HL-60 (cell line): ENCODE measurements at regions not wholly inside any gene's neighbourhood (a gene's known extent, or its start where the extent isn't known, plus 50 kb on each side); places are given as distances from the start of the nearest gene placed in this dataset.

ENCODE experiments used
- DNase-seq, 2 experiments: peaks; one replicate each; pipeline ENCODE4 v3.0.0-alpha.2; 2010 to 2020; ENCODE audit warnings: low read depth in 1 of 2, low spot score in 1 of 2
- H3K27ac ChIP-seq: fragments of 250-450 bp; sonication (Bioruptor Pico); replicated peaks from 2 replicates; pipeline ENCODE4 v1.5.1; 2020; ENCODE audit warnings: mild to moderate bottlenecking, moderate library complexity
- H3K27me3 ChIP-seq: fragments of 250-450 bp; sonication (Bioruptor Pico); 2 replicates; pipeline ENCODE4 v1.5.1; 2021; ENCODE audit warnings: mild to moderate bottlenecking, moderate library complexity; ENCODE audit not compliant: insufficient read depth, poor library complexity, severe bottlenecking
- H3K4me3 ChIP-seq: replicated peaks from 2 replicates; pipeline ENCODE4 v1.5.1; 2011; ENCODE audit warnings: mild to moderate bottlenecking, control low read depth, low read length; ENCODE audit not compliant: insufficient read depth
- GABPA ChIP-seq: IDR thresholded peaks from 2 replicates; pipeline ENCODE4 v1.6.1; 2012; ENCODE audit warnings: low read depth
- POLR2AphosphoS5 ChIP-seq: IDR thresholded peaks from 2 replicates; pipeline ENCODE4 v1.6.1; 2012; ENCODE audit warnings: low read depth
- SPI1 ChIP-seq: IDR thresholded peaks from 2 replicates; pipeline ENCODE4 v1.6.1; 2012; ENCODE audit warnings: low read depth, mild to moderate bottlenecking, borderline replicate concordance
- TF ChIP-seq, protein P1 (sequence below): IDR thresholded peaks from 2 replicates; pipeline ENCODE4 v1.6.1; 2012; ENCODE audit warnings: low read depth; ENCODE audit not compliant: insufficient replicate concordance
- TF ChIP-seq, protein P2 (sequence below): IDR thresholded peaks from one replicate; pipeline ENCODE4 v1.5.1; 2011; ENCODE audit warnings: low read length, control low read depth, inconsistent platforms; ENCODE audit not compliant: insufficient read depth

DNA sequence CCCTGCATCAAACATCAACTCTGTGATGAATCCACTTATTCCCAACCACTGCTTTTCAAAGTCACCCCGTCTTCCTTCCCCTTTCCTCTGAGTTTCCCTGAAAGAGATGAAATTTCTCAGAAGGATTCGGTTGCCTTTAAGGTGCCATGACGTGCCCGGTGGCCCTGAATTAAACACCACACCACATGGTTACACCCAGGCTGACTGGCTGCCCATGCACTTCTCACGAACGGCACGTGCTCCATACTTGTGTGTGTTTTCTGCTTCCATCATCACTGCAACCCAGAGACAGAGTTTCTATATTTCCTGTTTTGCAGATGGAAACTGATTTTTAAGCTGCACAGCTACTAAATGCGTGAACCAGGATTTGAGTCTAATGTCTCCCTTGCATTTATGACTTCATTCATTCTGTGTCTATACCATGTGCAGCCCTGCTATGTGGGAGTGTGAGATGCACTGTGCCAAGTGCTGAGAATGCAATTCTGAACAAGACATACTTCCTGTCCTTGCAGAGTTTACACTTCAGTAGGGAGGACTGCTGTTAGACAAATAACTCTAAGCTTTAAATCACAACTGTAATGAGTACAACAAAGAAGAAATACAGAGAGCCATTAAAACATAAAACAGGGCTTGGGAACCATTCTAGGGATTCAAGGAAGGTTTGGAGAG lies 162.9 kb downstream of the NXNL2 start:
- no peak for DNase-seq
- Histone ChIP-seq H3K27me3 (no peaks in the 10 kb centered on the region), H3K4me3 (no peak overlapping the region), H3K27ac (no peak overlapping the region)
- TF ChIP-seq GABPA (no peak), SPI1 (no peak), POLR2AphosphoS5 (no peak)
- TF ChIP-seq, protein P1, sequence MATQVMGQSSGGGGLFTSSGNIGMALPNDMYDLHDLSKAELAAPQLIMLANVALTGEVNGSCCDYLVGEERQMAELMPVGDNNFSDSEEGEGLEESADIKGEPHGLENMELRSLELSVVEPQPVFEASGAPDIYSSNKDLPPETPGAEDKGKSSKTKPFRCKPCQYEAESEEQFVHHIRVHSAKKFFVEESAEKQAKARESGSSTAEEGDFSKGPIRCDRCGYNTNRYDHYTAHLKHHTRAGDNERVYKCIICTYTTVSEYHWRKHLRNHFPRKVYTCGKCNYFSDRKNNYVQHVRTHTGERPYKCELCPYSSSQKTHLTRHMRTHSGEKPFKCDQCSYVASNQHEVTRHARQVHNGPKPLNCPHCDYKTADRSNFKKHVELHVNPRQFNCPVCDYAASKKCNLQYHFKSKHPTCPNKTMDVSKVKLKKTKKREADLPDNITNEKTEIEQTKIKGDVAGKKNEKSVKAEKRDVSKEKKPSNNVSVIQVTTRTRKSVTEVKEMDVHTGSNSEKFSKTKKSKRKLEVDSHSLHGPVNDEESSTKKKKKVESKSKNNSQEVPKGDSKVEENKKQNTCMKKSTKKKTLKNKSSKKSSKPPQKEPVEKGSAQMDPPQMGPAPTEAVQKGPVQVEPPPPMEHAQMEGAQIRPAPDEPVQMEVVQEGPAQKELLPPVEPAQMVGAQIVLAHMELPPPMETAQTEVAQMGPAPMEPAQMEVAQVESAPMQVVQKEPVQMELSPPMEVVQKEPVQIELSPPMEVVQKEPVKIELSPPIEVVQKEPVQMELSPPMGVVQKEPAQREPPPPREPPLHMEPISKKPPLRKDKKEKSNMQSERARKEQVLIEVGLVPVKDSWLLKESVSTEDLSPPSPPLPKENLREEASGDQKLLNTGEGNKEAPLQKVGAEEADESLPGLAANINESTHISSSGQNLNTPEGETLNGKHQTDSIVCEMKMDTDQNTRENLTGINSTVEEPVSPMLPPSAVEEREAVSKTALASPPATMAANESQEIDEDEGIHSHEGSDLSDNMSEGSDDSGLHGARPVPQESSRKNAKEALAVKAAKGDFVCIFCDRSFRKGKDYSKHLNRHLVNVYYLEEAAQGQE, result no peak
- TF ChIP-seq, protein P2, sequence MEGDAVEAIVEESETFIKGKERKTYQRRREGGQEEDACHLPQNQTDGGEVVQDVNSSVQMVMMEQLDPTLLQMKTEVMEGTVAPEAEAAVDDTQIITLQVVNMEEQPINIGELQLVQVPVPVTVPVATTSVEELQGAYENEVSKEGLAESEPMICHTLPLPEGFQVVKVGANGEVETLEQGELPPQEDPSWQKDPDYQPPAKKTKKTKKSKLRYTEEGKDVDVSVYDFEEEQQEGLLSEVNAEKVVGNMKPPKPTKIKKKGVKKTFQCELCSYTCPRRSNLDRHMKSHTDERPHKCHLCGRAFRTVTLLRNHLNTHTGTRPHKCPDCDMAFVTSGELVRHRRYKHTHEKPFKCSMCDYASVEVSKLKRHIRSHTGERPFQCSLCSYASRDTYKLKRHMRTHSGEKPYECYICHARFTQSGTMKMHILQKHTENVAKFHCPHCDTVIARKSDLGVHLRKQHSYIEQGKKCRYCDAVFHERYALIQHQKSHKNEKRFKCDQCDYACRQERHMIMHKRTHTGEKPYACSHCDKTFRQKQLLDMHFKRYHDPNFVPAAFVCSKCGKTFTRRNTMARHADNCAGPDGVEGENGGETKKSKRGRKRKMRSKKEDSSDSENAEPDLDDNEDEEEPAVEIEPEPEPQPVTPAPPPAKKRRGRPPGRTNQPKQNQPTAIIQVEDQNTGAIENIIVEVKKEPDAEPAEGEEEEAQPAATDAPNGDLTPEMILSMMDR, result no peak

DNA sequence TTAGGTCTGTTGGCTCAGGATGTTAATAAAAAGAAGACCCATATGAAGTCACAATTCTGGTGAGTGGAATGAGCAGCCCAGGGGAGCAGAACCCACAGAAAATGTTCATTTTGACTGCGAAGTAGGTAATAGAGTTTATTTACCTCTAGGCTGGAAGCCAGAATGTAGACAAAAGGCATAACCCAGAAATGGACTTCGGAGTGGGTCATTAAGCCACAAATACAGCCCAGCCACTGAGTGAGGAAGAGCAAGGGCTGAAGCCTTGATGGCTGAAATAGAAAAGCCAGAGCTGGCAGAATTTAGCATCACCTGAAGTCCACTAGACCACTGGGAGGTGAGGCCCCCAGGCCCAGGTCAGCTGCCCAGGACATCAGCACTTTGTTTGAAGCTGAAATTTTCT lies 168.0 kb downstream of the NXNL2 start:
- Histone ChIP-seq H3K27me3 (no peaks in the 10 kb centered on the region), H3K4me3 (no peak overlapping the region), H3K27ac (no peak overlapping the region)
- TF ChIP-seq, protein P1, result no peak
- DNase-seq, result no peak

DNA sequence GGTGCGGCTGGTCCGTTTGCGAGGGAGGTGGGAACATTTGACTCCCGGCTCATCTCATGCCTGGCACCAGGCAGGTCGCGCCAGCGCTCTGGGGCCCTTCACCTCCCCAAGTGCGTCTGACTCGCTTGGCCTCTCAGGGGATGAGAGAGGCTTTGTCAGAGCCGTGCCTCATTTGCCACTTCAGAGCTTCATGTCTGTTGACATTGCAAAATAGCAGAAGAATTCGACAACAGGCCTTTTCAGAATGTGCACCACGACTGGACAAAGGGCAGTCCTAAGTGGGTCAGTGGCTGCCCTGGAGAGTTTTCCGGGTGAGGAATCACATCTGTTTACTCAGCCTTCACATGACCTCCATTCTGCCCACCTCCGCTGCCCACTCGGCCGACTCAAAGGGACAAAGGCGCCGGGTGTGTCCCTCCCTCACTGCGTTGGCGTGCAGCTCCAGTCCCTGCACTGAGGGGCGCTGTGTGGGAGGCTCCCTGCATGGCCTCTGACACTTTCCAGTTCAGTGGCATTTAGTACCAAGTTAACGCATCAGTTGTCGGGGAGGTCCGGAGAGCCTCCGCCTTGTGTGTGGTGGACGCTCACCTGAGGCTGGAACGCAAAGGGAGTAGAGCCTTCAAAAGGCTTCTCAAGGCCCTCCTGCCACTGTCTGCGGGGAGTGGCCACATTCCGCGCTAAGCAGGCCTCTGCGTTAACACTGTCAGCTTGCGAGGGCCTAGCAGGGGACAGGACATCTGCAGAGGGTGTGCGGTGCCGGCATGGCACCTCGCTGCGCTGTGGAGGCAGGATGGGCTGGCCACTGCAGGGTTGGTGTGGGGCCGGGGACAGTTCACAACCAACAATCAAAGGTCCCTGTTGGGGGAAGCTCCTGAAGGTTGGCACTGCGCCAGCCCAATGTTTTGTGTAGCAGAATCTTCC lies 171.5 kb downstream of the NXNL2 start:
- no peak for TF ChIP-seq SPI1
- no peak for TF ChIP-seq GABPA
- TF ChIP-seq, protein P2, result no peak
- TF ChIP-seq, protein P1, result no peak
- TF ChIP-seq POLR2AphosphoS5, result no peak
- Histone ChIP-seq H3K27me3 (no peaks in the 10 kb centered on the region), H3K4me3 (no peak overlapping the region), H3K27ac (no peak overlapping the region)
- no peak for DNase-seq
